ENCODE measurements at regions not wholly inside any gene's neighbourhood (a gene's known extent, or its start where the extent isn't known, plus 50 kb on each side); places are given as distances from the start of the nearest gene placed in this dataset.

DNA sequence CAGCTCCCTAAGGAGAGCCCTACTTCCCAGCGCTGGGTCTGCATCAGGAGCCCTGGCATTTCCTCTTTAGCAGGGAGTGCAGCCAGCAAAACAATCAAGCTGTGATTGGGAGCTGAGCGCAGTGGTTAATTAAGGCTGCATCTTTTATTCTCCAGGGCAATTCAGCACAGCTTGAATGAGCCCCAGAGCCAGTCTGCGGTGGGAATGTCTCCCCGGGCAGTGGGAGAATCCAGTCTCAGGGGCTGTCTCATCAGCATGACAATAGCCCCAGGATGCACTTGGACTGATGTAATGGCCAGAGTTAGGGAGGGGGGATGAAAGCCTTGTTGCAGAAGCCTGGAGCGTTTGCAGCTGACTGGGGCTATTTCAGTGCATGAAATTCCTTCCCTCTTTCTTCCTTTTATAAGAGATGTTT lies 292.6 kb upstream of the SOX9 start:
- Histone ChIP-seq H3K9ac (ENCODE audit: low read depth, low read length) (no peak overlapping the region), H3K36me3 (ENCODE audit: insufficient read depth, low read length) (no peaks in the 10 kb centered on the region), H3K4me1 (ENCODE audit: insufficient read depth, low read length) (peaks cover 33% of the 10 kb centered on the region), H3K9me3 (ENCODE audit: control insufficient read depth, insufficient read depth, low read length) (no peaks in the 10 kb centered on the region)

DNA sequence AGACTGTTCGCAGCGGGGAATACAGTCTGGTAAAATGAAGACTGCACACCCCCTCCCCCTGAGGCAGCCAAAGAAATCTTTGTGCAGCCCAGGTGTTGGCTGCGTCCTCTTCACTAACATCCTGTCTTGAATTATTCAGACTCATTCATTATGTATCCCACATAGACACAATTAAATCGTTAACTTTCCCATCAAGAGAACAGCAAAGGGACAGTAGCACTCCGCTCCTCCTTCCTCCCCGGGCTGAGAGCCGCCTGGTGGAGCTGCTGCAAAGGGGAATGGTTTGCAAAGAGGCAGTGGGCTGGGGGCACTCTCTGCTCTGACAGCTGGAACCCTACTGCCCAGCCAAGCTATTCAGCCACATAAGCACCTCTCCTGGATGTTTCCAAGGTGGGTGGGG lies 290.0 kb upstream of the SOX9 start:
- no peaks in the 10 kb centered on the region for H3K9me3 ChIP-seq (ENCODE audit: control insufficient read depth, insufficient read depth, low read length)
- H3K36me3 ChIP-seq (ENCODE audit: insufficient read depth, low read length): no peaks in the 10 kb centered on the region
- H3K9ac ChIP-seq (ENCODE audit: low read depth, low read length): no peak overlapping the region
- peaks cover 30% of the 10 kb centered on the region for H3K4me1 ChIP-seq (ENCODE audit: insufficient read depth, low read length)

DNA sequence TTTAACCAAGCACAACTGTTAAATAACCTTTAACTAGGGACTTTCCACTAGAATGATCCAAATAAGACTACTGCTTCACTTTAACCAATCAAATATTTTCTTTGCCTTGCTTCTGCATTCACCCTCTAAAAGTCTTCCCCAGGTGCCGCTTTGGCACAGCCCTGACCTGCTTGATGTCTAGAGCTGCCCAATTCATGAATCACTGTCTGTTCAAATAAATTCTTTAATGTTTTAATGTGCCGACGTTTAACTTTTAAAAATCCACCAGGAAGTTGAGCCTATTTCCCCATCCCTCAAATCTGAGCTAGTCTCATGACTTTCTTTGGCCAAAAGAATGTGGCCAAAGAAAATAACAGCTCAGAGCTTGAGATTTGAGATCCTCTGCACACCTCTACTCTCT lies 277.8 kb upstream of the SOX9 start:
- Histone ChIP-seq H3K4me1 (ENCODE audit: insufficient read depth, low read length) (no peaks in the 10 kb centered on the region), H3K36me3 (ENCODE audit: insufficient read depth, low read length) (no peaks in the 10 kb centered on the region), H3K9me3 (ENCODE audit: control insufficient read depth, insufficient read depth, low read length) (peaks cover 4% of the 10 kb centered on the region; the same call in 1 of the 2 replicates), H3K9ac (ENCODE audit: low read depth, low read length) (no peak overlapping the region)

DNA sequence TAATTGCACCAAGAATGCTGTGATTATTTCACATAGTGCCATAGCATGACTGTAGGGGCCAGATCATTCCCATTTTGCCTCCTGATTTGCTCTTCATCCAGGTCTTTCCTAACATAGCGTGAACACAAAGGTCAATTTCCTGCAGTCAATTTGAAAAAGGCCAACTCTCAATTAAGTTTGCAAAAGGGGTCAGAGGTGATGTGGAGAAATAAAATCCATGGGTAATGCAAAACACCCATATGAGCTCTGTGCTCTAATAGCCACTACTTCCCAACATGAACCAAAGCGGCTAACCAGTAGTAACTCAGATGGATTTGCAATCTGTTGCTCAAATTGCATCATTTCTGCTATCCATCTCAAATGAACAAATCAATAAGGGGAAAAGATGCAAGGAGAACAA lies 275.5 kb upstream of the SOX9 start:
- no peaks in the 10 kb centered on the region for H3K36me3 ChIP-seq (ENCODE audit: insufficient read depth, low read length)
- no peak overlapping the region for H3K9ac ChIP-seq (ENCODE audit: low read depth, low read length)
- peaks cover 4% of the 10 kb centered on the region; the same call in 1 of the 2 replicates for H3K9me3 ChIP-seq (ENCODE audit: control insufficient read depth, insufficient read depth, low read length)
- no peaks in the 10 kb centered on the region for H3K4me1 ChIP-seq (ENCODE audit: insufficient read depth, low read length)

DNA sequence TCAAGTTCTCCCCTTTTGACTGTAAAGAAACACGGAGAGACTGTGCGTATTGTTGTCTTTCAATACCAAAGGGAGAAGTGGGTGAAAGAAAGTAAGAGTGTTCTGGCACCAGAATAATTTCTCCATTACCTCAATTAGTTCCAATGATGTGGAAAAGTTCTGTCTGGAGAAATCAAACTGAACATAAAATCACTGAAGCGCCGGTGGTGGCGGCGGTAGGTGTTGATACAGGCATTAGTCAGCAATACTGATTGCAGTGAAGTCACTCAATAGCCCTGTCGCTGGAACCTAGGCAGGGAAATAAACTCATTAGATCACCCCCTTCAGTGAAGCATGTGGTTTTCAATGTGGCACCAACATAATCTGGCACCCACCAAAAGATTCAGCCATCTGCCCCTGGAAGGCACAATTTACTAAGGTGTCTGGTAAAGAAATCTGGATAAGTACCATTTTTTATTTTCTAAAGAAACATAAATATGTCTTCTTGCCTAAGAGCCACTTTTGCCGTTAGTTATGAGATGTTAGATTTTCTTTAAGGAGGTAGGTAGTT lies 274.2 kb upstream of the SOX9 start:
- H3K36me3 ChIP-seq (ENCODE audit: insufficient read depth, low read length): no peaks in the 10 kb centered on the region
- H3K4me1 ChIP-seq (ENCODE audit: insufficient read depth, low read length): no peaks in the 10 kb centered on the region
- peaks cover 4% of the 10 kb centered on the region; the same call in 1 of the 2 replicates for H3K9me3 ChIP-seq (ENCODE audit: control insufficient read depth, insufficient read depth, low read length)
- no peak overlapping the region for H3K9ac ChIP-seq (ENCODE audit: low read depth, low read length)

DNA sequence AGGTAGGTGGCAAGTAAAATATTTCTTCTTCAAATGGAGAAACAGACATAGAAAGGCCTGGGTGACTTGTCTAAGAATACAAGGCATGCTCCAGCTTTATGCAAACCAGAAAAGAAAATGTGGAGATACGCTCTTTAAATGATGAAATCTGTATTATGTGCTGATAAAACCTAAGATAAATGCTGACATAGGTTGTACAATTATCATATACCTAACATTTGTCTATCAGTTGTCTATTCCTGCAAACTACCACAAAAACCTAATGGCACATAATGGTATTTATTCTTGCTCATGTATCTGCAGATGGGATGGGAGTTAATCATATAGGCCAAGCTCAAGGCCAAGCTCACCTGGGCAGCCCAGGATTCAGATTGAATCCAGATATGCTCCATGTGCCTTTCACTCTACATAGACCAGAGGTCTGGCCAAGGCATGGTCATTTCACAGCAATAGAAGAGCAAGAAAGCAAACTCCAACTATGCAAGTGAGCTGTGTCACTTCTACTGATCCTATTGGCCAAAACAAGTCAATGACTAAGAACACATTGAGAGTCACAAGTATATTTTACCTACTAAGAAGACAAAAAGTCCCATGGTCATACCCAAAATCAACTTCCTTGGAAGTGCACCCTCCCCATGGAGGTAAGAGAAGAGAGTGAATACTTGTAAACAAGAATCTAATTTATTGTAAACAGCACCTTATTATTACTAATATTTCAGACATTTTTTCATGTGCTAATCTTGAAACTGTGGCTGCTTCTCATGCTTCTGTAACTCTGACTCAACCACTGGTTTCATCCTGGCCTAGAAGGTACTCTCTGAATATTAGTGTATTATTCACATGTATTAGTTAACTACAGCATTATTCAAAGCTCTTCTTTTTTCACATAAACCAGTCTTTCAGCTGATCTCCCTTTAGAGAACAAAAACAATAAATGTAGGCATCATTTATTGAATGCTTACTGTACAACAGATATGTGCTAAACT lies 270.7 kb upstream of the SOX9 start:
- Histone ChIP-seq H3K9me3 (ENCODE audit: control insufficient read depth, insufficient read depth, low read length) (no peaks in the 10 kb centered on the region), H3K4me1 (ENCODE audit: insufficient read depth, low read length) (no peaks in the 10 kb centered on the region), H3K36me3 (ENCODE audit: insufficient read depth, low read length) (no peaks in the 10 kb centered on the region), H3K9ac (ENCODE audit: low read depth, low read length) (no peak overlapping the region)

DNA sequence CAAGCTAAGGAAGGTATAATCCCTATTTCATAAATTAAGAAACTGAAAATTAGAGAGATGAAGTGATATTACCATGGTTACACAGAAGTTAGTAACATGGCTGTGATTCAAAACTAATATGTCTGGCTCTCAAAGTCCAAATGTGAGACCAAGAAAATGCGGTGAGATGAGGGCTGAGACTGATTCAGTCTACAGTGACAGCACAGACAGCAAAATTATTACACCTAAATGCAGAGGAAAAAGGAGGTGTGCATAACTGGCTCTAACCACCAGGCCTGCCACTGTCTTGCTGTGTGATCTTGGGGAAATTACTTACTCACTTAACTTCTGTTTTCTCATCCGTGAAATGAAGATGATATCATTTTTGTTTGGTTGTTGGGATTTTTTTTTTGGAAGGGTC lies 270.0 kb upstream of the SOX9 start:
- Histone ChIP-seq H3K36me3 (ENCODE audit: insufficient read depth, low read length) (no peaks in the 10 kb centered on the region), H3K9me3 (ENCODE audit: control insufficient read depth, insufficient read depth, low read length) (no peaks in the 10 kb centered on the region), H3K4me1 (ENCODE audit: insufficient read depth, low read length) (no peaks in the 10 kb centered on the region), H3K9ac (ENCODE audit: low read depth, low read length) (no peak overlapping the region)

DNA sequence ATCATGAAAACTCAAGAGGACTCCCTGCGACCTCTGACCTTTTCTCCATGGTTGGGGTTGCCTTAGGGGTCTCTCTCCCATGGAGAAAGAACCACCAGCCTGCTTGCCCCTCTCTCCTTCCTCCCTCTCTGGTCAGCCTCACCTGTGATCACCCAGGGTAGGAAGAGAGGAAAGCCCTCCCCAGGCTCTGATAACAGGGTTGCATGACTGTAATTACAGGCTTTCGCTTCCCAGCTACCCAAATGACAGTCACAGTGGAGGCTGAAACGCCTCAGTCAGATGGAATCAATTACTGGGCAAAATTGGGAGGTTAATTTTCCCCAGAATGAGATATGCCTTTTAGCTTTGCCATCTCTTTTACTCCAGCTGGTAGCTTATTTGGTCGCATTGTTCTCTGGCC lies 265.8 kb upstream of the SOX9 start:
- H3K36me3 ChIP-seq (ENCODE audit: insufficient read depth, low read length): no peaks in the 10 kb centered on the region
- H3K9ac ChIP-seq (ENCODE audit: low read depth, low read length): no peak overlapping the region
- H3K4me1 ChIP-seq (ENCODE audit: insufficient read depth, low read length): no peaks in the 10 kb centered on the region
- no peaks in the 10 kb centered on the region for H3K9me3 ChIP-seq (ENCODE audit: control insufficient read depth, insufficient read depth, low read length)

DNA sequence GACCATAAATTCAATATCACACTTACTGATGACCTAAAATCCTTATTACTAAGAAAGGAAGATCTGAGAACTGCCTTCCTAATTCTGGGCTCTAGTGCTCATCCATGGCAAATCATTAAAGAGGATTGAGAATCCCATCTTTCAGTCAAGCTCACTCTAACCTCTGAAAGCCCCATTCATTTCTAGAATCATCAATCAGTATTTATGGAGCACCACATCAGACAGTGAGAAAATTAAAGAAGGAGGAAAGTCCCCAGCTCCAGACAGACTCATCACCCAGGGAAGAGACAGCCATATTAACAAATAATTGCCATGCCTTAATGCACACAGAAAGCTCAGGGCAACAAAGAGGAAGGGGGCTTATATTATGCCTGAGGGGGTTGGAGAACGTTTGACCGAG lies 256.1 kb upstream of the SOX9 start:
- Histone ChIP-seq H3K4me1 (ENCODE audit: insufficient read depth, low read length) (no peaks in the 10 kb centered on the region), H3K9ac (ENCODE audit: low read depth, low read length) (no peak overlapping the region), H3K36me3 (ENCODE audit: insufficient read depth, low read length) (no peaks in the 10 kb centered on the region), H3K9me3 (ENCODE audit: control insufficient read depth, insufficient read depth, low read length) (no peaks in the 10 kb centered on the region)

DNA sequence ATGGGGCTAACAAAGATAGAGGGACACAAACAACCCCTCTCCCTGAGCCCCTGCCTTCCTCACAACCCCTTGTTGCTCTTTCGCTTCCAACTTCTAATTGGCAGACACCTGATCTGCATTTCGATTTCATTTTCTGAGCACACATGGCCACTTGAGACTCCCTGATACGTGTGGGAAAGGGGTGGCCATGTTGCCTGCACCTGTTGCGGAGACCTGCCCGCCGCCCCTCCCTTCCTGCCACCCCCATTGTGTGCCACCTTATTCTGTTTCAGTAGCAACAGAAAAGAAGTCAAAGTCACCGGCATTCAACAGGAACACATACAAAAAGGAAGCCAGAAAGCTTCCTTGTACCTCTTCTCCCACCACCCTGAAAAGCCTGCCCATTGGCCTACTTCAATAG lies 254.7 kb upstream of the SOX9 start:
- Histone ChIP-seq H3K9ac (ENCODE audit: low read depth, low read length) (no peak overlapping the region), H3K9me3 (ENCODE audit: control insufficient read depth, insufficient read depth, low read length) (no peaks in the 10 kb centered on the region), H3K4me1 (ENCODE audit: insufficient read depth, low read length) (peaks cover 6% of the 10 kb centered on the region; the same call in 1 of the 2 replicates), H3K36me3 (ENCODE audit: insufficient read depth, low read length) (no peaks in the 10 kb centered on the region)

DNA sequence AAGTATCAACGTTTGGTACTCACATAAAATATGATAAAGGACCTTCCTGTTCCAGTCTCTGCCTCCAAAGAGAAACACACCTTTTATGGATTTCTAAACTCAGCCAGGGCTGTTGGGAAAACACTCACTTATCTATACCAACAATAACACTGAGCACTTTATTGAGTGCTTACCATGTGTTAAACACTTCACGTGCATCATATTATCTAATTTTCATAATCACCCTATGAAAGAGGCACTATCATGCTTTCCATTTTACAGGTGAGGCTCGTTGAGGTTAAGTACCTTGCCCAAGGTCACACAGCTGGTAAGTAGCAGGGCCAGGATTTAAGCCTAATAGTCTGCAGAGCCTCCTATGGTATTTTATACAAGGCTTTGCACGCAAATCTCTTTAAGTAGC lies 251.5 kb upstream of the SOX9 start:
- no peaks in the 10 kb centered on the region for H3K36me3 ChIP-seq (ENCODE audit: insufficient read depth, low read length)
- peaks cover 6% of the 10 kb centered on the region; the same call in 1 of the 2 replicates for H3K4me1 ChIP-seq (ENCODE audit: insufficient read depth, low read length)
- no peak overlapping the region for H3K9ac ChIP-seq (ENCODE audit: low read depth, low read length)
- no peaks in the 10 kb centered on the region for H3K9me3 ChIP-seq (ENCODE audit: control insufficient read depth, insufficient read depth, low read length)

DNA sequence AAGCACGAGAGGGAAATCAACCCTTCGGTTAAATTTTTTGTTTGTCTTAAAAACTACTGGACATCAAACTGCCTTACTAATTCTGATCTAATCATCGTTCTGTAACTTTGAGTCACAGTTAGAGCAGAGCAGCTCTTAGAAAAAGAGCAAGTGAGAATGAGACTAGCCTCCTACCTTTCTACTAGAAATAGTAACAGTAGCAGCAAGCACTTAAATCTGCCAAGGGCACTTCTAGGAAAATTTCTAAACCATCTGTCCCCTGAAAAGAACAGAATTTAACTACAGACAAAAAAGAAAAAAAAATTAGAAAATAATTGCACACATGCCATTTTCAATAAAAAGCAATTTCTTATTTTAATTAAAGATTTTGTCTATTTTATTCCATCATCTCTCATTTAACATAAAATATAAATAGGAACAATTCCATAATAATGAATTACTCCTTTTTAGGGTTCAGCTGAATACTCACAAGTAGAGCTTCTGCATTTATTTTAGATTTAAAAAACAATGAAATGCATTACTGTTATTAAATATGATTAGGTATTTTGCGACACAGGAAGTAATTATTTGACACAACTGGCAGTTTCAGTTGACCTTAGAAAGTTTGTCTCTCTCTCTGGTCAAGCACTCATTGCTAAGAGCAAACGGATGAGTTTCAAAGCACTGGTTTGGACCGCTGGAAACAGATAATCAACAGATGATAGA lies 250.8 kb upstream of the SOX9 start:
- H3K9me3 ChIP-seq (ENCODE audit: control insufficient read depth, insufficient read depth, low read length): no peaks in the 10 kb centered on the region
- H3K4me1 ChIP-seq (ENCODE audit: insufficient read depth, low read length): peaks cover 6% of the 10 kb centered on the region; the same call in 1 of the 2 replicates
- H3K36me3 ChIP-seq (ENCODE audit: insufficient read depth, low read length): no peaks in the 10 kb centered on the region
- H3K9ac ChIP-seq (ENCODE audit: low read depth, low read length): no peak overlapping the region

DNA sequence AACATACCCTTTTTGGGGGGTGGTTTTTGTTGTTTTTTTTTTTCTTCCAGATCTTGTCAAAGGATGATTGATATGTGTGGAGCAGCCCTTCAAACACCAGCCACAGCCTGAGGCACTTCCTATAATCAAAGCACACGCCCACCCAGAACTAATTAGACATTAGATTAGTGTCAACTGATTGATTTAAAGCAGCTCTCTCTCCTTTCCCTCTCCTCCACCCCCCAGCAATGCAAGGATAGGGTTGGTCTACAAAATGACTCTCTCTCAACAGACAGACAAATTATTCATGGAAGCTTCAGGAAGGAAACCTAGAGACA lies 250.3 kb upstream of the SOX9 start:
- Histone ChIP-seq H3K9me3 (ENCODE audit: control insufficient read depth, insufficient read depth, low read length) (no peaks in the 10 kb centered on the region), H3K9ac (ENCODE audit: low read depth, low read length) (no peak overlapping the region), H3K4me1 (ENCODE audit: insufficient read depth, low read length) (peaks cover 6% of the 10 kb centered on the region; the same call in 1 of the 2 replicates), H3K36me3 (ENCODE audit: insufficient read depth, low read length) (no peaks in the 10 kb centered on the region)

DNA sequence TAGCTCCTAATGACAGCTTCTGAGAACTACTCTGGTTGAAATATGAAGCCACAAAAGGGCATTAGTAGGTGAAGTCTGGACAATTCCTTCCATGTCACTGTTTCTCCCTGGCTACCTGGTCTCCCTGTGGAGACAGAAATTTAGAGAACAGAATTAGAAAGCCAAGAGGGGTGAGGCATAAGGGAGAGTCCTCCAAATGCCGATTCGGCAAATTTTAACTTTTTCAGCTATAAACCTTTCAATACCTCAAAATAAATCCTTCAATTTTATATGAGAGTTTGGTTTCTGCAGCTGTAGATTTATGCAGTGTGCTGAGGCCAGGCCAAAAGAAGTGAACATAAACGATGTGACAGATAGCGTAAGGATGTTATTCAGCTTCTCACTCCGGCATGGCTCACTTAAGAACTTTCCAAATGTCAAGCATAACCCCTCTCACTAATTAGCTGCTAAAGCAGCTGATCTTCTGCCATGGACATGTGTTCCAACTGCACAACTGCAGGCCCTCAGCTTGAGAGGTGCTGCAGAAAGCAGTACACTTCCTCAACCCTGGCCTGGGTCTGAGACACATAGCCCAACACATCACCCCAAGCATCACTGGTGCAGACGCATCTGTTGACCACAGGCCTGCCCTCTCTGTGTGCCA lies 247.9 kb upstream of the SOX9 start:
- peaks cover 6% of the 10 kb centered on the region; the same call in 1 of the 2 replicates for H3K4me1 ChIP-seq (ENCODE audit: insufficient read depth, low read length)
- no peaks in the 10 kb centered on the region for H3K36me3 ChIP-seq (ENCODE audit: insufficient read depth, low read length)
- H3K9ac ChIP-seq (ENCODE audit: low read depth, low read length): no peak overlapping the region
- no peaks in the 10 kb centered on the region for H3K9me3 ChIP-seq (ENCODE audit: control insufficient read depth, insufficient read depth, low read length)

Measured in ES-I3 (cell line).